Stimulated activated CD8-positive, alpha-beta memory T cell treated with anti-CD3 and anti-CD28 coated beads, Interleukin-4, amount 100 ng/mL, for 48 hours (primary cell): ENCODE measurements at regions not wholly inside any gene's neighbourhood (a gene's known extent, or its start where the extent isn't known, plus 50 kb on each side); places are given as distances from the start of the nearest gene placed in this dataset.
"Not testable (repeated sequence)": the region's sequence is repeated elsewhere in the genome, so short reads cannot be mapped to it uniquely, and the experiment has no call there.

Source experiments
- DNase-seq: peaks from one replicate; pipeline ENCODE4 v3.0.0-alpha.2; 2020

GRCh38 chr6:139747154-139747553 is 372.7 kb upstream of the CITED2 start:
- no peak for DNase-seq

- DNase-seq: no peak
These were observed 370.4 kb upstream of the CITED2 start for GRCh38 chr6:139744891-139745290.

- DNase-seq: no peak
These were observed 369.4 kb upstream of the CITED2 start for GRCh38 chr6:139743664-139744437.

GRCh38 chr6:139742671-139743070 is 368.2 kb upstream of the CITED2 start:
- DNase-seq: no peak

GRCh38 chr6:139738801-139739455 is 364.5 kb upstream of the CITED2 start:
- no peak for DNase-seq

GRCh38 chr6:139736325-139736906 is 362.0 kb upstream of the CITED2 start:
- DNase-seq: no peak

GRCh38 chr6:139732451-139732850 is 358.0 kb upstream of the CITED2 start:
- DNase-seq: no peak

- no peak for DNase-seq
These were observed 356.0 kb upstream of the CITED2 start for GRCh38 chr6:139730340-139730974.

- DNase-seq: no peak
These were observed 354.5 kb upstream of the CITED2 start for GRCh38 chr6:139728876-139729427.

- DNase-seq: not testable (repeated sequence)
These were observed 351.8 kb upstream of the CITED2 start for GRCh38 chr6:139726272-139726671.

- DNase-seq: no peak
These were observed 348.1 kb upstream of the CITED2 start for GRCh38 chr6:139722530-139722929.

- DNase-seq: no peak
These were observed 347.5 kb upstream of the CITED2 start for GRCh38 chr6:139721954-139722353.

- no peak for DNase-seq
These were observed 339.6 kb upstream of the CITED2 start for GRCh38 chr6:139713900-139714506.

GRCh38 chr6:139713424-139713823 is 339.0 kb upstream of the CITED2 start:
- no peak for DNase-seq

GRCh38 chr6:139712830-139713229 is 338.4 kb upstream of the CITED2 start:
- no peak for DNase-seq

GRCh38 chr6:139711804-139712585 is 337.5 kb upstream of the CITED2 start:
- no peak for DNase-seq

GRCh38 chr6:139710556-139710955 is 336.1 kb upstream of the CITED2 start:
- DNase-seq: no peak

- DNase-seq: no peak
These were observed 334.1 kb upstream of the CITED2 start for GRCh38 chr6:139708337-139709199.

GRCh38 chr6:139706912-139707311 is 332.5 kb upstream of the CITED2 start:
- no peak for DNase-seq

GRCh38 chr6:139705284-139705683 is 330.8 kb upstream of the CITED2 start:
- DNase-seq: no peak

- no peak for DNase-seq
These were observed 329.3 kb upstream of the CITED2 start for GRCh38 chr6:139703780-139704179.
